SK-N-MC (cell line): ENCODE measurements at regions not wholly inside any gene's neighbourhood (a gene's known extent, or its start where the extent isn't known, plus 50 kb on each side); places are given as distances from the start of the nearest gene placed in this dataset.
"Not testable (repeated sequence)": the region's sequence is repeated elsewhere in the genome, so short reads cannot be mapped to it uniquely, and the experiment has no call there.

Source experiments
- DNase-seq: peaks from one replicate; pipeline ENCODE4 v3.0.0-alpha.2; 2011; ENCODE audit warnings: low read depth, low spot score
- H3K27ac ChIP-seq: fragments of 200-600 bp; sonication (generic); 2 replicates; pipeline ENCODE4 v1.5.1; 2016; ENCODE audit warnings: mixed run types
- H3K36me3 ChIP-seq: fragments of 200-600 bp; sonication (generic); 2 replicates; pipeline ENCODE4 v1.6.1; 2017; ENCODE audit warnings: antibody characterized with exemption, low read length, mixed read lengths; ENCODE audit not compliant: insufficient read depth
- H3K4me3 ChIP-seq: fragments of 200-600 bp; sonication (generic); 2 replicates; pipeline ENCODE4 v1.5.1; 2016
- H3K9ac ChIP-seq: fragments of 200-600 bp; sonication (generic); 2 replicates; pipeline ENCODE4 v1.8.0; 2017; ENCODE audit warnings: mixed run types, mixed read lengths; ENCODE audit not compliant: insufficient read length
- H3K9me3 ChIP-seq: fragments of 200-600 bp; sonication (generic); 2 replicates; pipeline ENCODE4 v1.6.1; 2017; ENCODE audit warnings: low read depth, mild to moderate bottlenecking, antibody characterized with exemption, low read length, moderate library complexity, mixed read lengths
- EZH2 ChIP-seq: fragments of 200-600 bp; sonication (generic); IDR thresholded peaks from one replicate; pipeline ENCODE4 v1.6.1; 2017; ENCODE audit warnings: antibody characterized with exemption
- FOXP2 ChIP-seq: optimal IDR thresholded peaks from 2 replicates; pipeline ENCODE3; 2011; ENCODE audit warnings: mild to moderate bottlenecking, moderate library complexity; ENCODE audit not compliant: insufficient read depth; ENCODE audit errors: extremely low read length, control extremely low read depth
- POLR2AphosphoS5 ChIP-seq: IDR thresholded peaks from 2 replicates; pipeline ENCODE4 v1.6.1; 2012; ENCODE audit warnings: mild to moderate bottlenecking, low read depth, low read length, borderline replicate concordance

DNA sequence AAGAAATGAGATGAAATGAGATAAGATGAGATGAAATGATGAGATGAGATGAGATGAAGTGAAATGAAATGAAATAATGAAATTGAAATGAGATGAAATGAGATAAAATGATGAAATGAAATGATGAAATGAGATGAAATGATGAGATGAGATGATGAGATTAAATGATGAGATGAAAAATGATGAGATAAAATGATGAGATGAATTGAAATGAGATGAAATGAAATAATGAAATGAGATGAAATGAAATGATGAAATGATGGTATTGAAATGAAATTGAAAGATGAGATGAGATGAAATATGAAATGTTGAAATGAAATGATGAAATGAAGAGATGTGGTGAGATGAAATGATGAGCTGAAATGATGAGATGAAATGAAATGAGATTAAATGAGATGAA lies 231.0 kb downstream of the GOLGA6L6 start:
- no peak for DNase-seq
- H3K9ac ChIP-seq, result no peak overlapping the region
- H3K9me3 ChIP-seq, result no peaks in the 10 kb centered on the region
- no peak overlapping the region for H3K4me3 ChIP-seq
- no peak overlapping the region for H3K27ac ChIP-seq
- no peaks in the 10 kb centered on the region for H3K36me3 ChIP-seq
- no peak for TF ChIP-seq EZH2
- no peak for TF ChIP-seq FOXP2
- TF ChIP-seq POLR2AphosphoS5, result no peak

DNA sequence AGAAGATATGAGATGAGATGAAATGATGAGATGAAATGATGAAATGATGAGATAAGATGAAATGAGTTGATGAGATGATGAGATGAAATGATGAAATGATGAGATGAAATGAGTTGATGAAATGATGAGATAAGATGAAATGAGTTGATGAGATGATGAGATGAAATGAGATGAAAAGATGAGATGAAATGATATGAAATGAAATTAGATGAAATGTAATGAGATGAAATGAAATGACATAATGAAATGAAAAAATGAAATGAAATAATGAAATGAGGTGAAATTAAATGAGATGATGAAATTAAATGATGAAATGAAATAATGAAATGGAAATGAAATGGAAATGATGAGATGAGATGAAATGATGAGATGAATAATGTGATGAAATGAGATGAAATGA lies 231.6 kb downstream of the GOLGA6L6 start:
- not testable (repeated sequence) for H3K4me3 ChIP-seq, H3K9ac ChIP-seq, H3K9me3 ChIP-seq, DNase-seq, H3K36me3 ChIP-seq, H3K27ac ChIP-seq

DNA sequence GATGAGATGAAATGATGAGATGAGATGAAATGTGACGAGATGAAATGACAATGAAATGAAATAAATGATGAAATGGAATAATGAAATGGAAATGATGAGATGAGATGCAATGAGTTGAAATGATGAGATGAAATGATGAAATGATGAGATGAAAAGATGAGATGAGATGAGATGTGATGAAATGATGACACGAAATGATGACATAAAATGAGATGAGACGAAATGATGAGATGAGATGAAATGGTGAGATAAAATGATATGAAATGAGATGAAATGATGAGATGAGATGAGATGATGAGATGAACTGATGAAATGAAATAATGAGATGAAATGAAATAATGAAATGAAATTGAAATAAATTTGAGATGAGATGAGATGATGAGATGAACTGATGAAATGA lies 232.2 kb downstream of the GOLGA6L6 start:
- H3K9me3 ChIP-seq, H3K27ac ChIP-seq, H3K36me3 ChIP-seq, DNase-seq, H3K9ac ChIP-seq, H3K4me3 ChIP-seq: not testable (repeated sequence)

DNA sequence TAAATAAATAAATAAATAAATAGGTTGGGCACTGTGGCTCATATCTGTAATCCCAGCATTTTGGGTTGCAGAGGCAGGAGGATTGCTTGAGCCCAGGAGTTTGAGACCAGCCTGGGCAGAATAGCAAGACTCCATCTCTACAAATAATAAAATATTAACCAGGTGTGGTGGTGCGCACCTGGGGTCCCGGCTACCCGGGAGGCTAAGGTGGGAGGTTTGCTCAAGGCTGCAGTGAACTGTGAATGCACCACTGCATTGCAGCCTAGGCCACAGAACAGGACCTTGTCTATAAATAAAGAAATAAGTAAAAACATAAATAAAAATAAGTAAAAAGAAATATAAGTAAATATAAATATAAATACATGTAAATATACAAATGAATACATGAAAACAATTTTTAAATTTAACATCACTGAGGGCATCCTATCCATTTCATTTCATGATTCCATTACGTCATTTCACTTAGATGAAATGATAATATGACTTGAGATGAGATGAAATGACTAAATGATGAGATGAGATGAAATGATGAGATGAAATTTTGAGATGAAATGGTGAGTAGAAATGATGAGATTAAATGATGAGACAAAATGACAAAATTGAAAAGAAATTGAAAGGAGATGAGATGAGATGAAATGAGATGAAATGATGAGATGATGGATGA lies 233.4 kb downstream of the GOLGA6L6 start:
- not testable (repeated sequence) for H3K9me3 ChIP-seq, DNase-seq, H3K9ac ChIP-seq, H3K36me3 ChIP-seq, H3K4me3 ChIP-seq, H3K27ac ChIP-seq

DNA sequence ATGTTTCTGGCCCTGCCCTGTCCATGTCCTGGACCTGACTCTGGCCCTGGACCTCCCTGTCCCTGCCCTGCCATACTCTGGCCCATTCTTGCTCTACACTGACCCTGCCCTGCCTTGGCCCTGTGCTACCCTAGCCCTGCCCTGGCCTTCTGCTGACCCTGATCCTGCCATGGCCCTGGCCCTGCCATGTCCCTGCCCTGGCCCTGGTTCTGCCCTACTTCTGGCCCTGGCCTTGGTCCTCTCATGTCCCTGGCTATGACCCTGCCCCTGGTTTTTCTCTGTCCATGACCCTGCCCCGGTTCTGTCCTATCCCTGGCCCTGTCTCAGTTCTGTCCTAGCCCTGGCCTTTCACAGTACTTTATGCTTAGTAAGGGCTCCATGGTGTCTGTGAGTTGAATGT lies 234.5 kb downstream of the GOLGA6L6 start:
- not testable (repeated sequence) for DNase-seq, H3K36me3 ChIP-seq, H3K9ac ChIP-seq, H3K27ac ChIP-seq, H3K9me3 ChIP-seq, H3K4me3 ChIP-seq

DNA sequence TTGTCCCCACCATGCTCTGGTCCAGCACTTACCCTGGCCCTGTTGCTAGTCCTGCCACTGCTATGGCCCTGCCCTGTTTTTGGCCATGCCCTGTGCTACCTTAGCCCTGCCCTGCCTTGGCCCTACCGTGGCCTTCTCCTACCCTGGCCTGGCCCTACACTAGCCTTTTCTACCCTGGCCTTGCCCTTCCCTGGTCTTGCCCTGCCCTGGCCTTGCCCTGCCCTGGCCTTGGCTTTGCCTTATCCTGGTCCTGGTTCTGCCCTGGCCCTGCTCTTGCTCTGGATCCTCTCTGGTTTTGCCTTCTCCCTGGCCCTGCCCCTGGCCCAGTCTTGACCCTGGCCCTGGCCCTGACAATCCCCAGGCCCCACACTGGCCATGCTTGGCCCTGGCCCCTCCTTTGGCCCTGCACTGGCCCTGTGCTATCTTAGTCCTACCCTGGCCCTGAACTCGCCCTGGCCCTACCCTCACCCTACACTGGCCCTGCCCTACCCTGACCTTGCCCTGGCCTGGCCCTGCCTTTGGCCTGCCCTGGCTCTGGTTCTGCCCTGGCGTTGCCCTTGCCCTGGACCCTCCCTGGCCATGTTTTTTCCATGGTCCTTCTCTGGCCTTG lies 235.0 kb downstream of the GOLGA6L6 start:
- not testable (repeated sequence) for DNase-seq, H3K9ac ChIP-seq, H3K9me3 ChIP-seq, H3K27ac ChIP-seq, H3K36me3 ChIP-seq, H3K4me3 ChIP-seq

DNA sequence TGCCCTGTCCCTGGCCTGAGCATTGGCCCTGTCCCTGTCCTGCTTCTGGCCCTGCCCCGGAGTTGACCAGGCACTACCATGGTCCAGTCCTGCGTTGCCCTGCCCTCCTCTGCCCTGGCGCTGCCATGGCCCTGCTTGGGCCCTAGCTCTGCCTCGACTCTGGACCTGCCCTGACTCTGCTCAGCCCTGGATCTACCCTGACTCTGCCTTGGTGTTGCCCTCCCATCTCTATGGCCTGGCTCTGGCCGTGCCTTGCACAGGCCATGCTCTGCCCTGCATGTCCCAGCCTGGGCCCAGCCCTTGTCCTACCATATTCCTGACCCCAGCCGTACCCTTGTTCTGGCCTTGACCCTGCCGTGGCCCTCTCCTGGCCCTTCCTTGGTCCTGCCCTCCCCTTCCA lies 235.7 kb downstream of the GOLGA6L6 start:
- not testable (repeated sequence) for H3K27ac ChIP-seq, H3K9me3 ChIP-seq, DNase-seq

DNA sequence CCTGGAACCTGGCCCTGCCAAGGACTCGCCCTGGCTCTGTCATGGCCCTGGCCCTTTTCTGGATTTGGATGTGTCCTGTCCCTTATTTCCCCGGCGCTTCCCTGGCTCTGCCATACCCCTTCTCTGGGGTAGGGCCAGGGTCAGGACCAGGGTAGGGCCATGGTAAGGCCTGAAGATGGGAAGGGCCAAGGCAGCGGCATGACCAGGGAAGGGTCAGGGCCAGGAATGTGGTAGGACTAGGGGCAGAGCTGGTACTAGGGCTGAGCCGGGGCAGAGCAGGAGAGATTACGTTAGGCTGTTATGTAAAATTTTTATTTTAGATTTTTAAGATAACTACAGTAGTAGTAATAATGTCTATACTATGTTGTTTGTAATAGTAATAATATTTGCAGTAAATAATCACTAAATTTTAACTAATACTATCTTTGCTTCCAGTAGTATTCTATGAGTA lies 236.6 kb downstream of the GOLGA6L6 start:
- H3K4me3 ChIP-seq, DNase-seq, H3K36me3 ChIP-seq, H3K9ac ChIP-seq, H3K27ac ChIP-seq, H3K9me3 ChIP-seq: not testable (repeated sequence)

More for the DNA sequence above, 235.7 kb downstream of the GOLGA6L6 start:
- not testable (repeated sequence) for H3K36me3 ChIP-seq, H3K4me3 ChIP-seq, H3K9ac ChIP-seq

DNA sequence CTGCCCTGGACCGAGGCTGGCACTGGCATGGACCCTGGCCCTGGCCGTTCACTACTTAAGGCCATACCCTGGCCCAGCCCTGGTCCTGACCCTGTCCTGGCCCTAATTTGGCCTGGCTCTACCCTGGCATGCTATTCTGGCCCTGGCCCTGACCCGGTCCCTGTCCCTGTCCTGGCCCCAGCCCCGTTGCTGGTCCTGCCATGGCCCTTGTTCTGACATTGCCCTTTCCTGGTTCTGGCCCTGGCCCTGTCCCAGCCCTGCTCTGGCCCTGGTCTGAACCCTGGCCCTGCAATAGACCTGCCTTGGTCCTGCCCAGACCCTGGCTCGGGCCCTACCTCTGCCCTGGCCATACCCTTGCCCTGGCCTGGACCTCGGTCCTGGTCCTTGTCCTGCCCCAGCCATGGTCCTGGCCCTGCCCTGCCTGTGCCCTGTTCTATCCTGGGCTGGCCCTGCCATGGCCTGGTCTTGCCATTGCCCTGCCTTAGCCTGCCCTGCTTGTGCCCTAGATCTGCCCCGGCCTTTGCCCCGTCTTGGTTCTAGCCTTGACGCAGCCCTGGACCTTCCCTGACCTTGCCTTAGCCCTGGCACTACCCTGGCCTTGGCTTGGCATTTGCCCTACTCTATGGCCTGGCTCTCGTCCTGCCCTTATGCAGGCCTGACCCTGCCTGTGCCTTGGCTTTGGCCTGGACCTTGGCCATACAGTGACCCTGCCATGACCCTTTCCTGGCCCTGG lies 237.2 kb downstream of the GOLGA6L6 start:
- not testable (repeated sequence) for H3K9ac ChIP-seq, DNase-seq, H3K36me3 ChIP-seq, H3K9me3 ChIP-seq, H3K4me3 ChIP-seq, H3K27ac ChIP-seq

DNA sequence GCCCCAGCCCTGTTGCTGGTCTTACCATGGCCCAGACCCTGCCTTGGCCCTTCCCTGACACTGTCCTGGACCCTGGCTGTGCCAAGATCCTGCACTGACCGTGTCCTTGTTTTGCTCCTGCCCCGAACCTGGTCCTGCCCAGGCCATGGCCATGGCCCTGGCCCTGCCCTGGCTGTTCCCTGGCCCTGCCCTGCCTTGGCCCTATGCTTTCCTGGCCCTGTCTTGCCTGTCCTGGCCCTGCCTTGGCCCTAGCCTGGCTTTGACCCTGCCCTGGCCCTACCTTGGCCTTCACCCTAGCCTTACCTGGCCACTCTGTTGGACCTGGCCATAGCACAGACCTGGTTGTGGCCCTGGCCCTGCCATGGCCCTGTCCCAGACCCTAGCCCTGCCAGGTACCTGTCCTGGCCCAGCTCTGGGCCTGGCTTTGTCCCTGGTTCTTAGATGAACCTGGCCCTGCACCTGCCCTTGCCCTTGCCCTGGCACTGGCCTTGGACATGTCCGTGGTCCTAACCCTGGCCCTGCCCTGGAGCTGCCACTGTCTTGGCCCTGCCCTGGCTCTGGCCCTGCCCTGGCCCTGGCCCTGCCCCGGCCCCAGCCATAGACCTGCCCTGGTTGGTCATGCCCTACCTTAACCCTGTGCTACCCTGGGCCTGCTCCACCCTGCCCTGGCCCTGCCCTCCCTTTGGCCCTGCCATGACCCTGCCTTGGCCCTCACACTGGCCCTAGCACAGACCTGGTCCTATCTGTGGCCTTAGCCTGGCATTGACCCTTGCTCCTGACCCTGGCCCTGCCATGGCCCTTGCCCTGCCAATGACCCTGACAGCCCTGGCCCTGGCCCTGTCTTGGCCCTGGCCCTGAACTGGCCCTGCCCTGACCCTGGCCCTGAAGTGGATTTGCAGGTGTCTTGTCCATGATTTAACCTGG lies 238.1 kb downstream of the GOLGA6L6 start:
- not testable (repeated sequence) for DNase-seq, H3K27ac ChIP-seq, H3K4me3 ChIP-seq, H3K9ac ChIP-seq, H3K36me3 ChIP-seq, H3K9me3 ChIP-seq

DNA sequence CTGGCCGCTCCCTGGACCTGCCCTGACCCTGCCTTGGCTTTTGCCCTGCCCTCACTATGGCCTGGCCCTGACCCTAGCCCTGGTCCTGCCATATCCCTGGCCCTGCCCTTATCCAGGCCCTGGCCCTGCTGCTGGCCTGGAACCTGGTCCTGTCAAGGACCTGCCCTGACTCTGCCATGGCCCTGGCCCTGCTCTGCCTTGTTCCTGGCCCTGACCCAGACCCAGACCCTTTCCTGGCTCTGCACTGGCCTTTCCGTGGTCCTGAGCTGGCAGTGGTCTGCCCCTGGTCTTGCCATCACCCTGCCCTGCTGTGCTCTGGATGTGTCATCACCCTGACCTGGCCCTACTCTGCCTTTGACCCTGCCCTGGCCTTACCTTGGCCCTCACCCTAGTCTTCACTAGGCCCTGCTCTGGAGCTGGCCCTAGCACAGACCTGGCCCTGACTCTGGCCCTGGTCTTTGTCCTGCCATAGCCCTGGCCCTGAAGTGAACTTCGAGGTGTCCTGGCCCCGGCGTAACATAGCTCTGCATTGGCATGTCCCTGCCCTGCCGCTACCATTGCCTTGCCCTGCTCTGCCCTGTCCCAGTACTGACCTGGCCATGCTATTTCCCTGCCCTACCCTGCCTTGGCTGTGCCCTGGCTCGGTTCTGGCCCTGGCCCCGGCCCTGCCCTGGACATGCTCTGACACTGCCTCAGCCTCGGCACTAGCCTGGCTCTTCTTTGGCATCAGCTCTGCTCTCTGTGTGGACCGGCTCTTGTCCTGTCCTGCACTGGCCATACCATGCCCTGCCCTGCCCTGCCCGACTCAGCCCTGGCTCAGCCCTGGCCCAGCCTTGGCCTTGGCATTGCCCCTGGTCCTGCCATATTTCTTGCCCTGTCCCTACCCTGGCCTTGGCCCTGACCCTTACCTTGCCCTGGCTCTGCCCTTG lies 239.2 kb downstream of the GOLGA6L6 start:
- not testable (repeated sequence) for H3K9me3 ChIP-seq, H3K4me3 ChIP-seq, H3K27ac ChIP-seq, DNase-seq, H3K9ac ChIP-seq, H3K36me3 ChIP-seq

DNA sequence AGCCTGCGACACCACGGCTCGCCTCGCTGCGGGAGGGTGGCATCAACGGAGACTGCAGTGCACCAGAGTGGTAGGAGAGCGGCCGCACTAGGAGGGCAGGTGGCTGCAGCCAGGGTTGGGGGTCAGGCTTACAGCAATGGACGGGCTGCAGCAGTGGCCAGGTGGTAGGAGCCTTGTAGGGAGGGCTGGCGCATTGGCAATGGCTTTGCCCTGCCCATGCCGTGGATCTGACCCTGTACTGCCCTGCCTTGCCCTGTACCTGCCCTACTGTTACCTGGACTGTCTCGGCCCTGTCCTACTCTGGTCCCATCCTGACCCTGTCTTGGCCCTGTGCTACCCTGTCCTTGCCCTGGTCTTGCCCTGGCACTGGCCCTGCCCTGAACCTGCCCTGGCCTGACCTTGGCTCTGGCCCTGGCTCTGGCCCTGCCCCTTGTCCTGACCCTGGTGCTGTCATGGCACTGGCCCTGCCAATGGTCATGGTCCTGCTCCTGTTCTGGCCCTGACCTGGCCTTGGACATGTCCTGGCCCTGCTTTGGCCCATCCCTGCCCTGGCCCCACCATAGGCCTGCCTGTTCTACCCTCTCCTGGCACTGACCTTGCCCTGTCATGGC lies 240.0 kb downstream of the GOLGA6L6 start:
- not testable (repeated sequence) for H3K27ac ChIP-seq, DNase-seq, H3K36me3 ChIP-seq, H3K4me3 ChIP-seq, H3K9ac ChIP-seq, H3K9me3 ChIP-seq
